Psoas muscle (tissue), 7 donors: ENCODE measurements at regions not wholly inside any gene's neighbourhood (a gene's known extent, or its start where the extent isn't known, plus 50 kb on each side); places are given as distances from the start of the nearest gene placed in this dataset.
A peak's percentile ranks its signal among the peaks of the same experiment; 100 is the strongest.
"Not testable (repeated sequence)": the region's sequence is repeated elsewhere in the genome, so short reads cannot be mapped to it uniquely, and the experiment has no call there.

ENCODE experiments used
- ATAC-seq, 4 donors: fragments of 200-7000 bp; cut with Tn5 transposase; one replicate each; pipeline ENCODE4 v1.9.1; 2020; ENCODE audit warnings: moderate library complexity in 3 of 4, mild to moderate bottlenecking in 2 of 4
- DNase-seq, 2 donors: peaks; one replicate each; pipeline ENCODE4 v3.0.0-alpha.2; 2020
- H3K27ac ChIP-seq: fragments of 200-600 bp; one replicate; pipeline ENCODE4 v1.8.0; 2022
- H3K27me3 ChIP-seq, 3 donors: fragments of 200-600 bp in 1 of 3; one replicate each; pipeline versions ENCODE4 v1.6.1 to v1.8.0; 2013 to 2022; ENCODE audit warnings: low read length in 2 of 3, mild to moderate bottlenecking in 2 of 3, moderate library complexity in 1 of 3; ENCODE audit not compliant: insufficient read depth in 3 of 3
- H3K36me3 ChIP-seq, 2 donors: fragments of 200-600 bp in 1 of 2; one replicate each; pipeline versions ENCODE4 v1.6.1 to v1.8.0; 2013 to 2022; ENCODE audit warnings: low read depth in 1 of 2, mild to moderate bottlenecking in 1 of 2, moderate library complexity in 1 of 2; ENCODE audit not compliant: insufficient read depth in 1 of 2
- H3K4me1 ChIP-seq: fragments of 200-600 bp; one replicate; pipeline ENCODE4 v1.8.0; 2022
- H3K4me3 ChIP-seq: fragments of 200-600 bp; one replicate; pipeline ENCODE4 v1.8.0; 2022; ENCODE audit warnings: mild to moderate bottlenecking
- H3K9me3 ChIP-seq: fragments of 200-600 bp; one replicate; pipeline ENCODE4 v1.8.0; 2022
- CTCF ChIP-seq: fragments of 200-600 bp; IDR thresholded peaks from one replicate; pipeline ENCODE4 v1.8.0; 2022; ENCODE audit warnings: antibody characterized with exemption
- WGBS, 3 donors: extraction: QIAGEN DNeasy Blood & Tissue Kit; methylation state at CpG; one replicate each; pipeline versions ENCODE4 v1.1.6 to v1.1.7; 2013; 5-methylcytosine and 5-hydroxymethylcytosine counted together
- intact Hi-C, 2 donors: fragments of 100-400 bp; cut with DNase I; formaldehyde crosslinking; loops; one replicate each; pipeline versions ENCODE4 v1.11.0 to v1.14.2; 2022
- donor health status: healthy with polysubstance abuse.
- donor health status: DM: no; HTN: no; CAD: no; lungs with moderate emphysema.
- donor health status: Bipolar disorder and iron deficiency.
- donor health status: healthy.
- donor health status: DM: yes; HTN: yes; CAD: no.
- donor health status: DM: no; HTN: no; CAD: no.
- donor health status: DM: yes; HTN: yes; CAD: no.

GRCh38 chr4:121594796-121595526 lies 101.8 kb downstream of the ANXA5 start:
- no peak for TF ChIP-seq CTCF
- 62 to 72% (median 63%) methylated on average over 3 of the region's 3 CpGs for WGBS, 3 donors
- H3K9me3 ChIP-seq: peaks cover 6% of the 10 kb centered on the region
- intact Hi-C loops: loop anchor here in 1 of 2 donors (5.0 kb wide), 1 partner anchor 43 kb away; no protein-coding TSS in a partner anchor
- peak overlapping the region; percentile 15 for H3K27ac ChIP-seq
- DNase-seq: no peak
- no peaks in the 10 kb centered on the region for H3K36me3 ChIP-seq
- peak; percentile 42 to 69 (median 46) for ATAC-seq
- H3K4me1 ChIP-seq: no peaks in the 10 kb centered on the region
- no peak overlapping the region for H3K4me3 ChIP-seq
- no peaks in the 10 kb centered on the region for H3K27me3 ChIP-seq

GRCh38 chr4:121593760-121594159 lies 103.0 kb downstream of the ANXA5 start:
- DNase-seq: no peak
- no peaks in the 10 kb centered on the region for H3K4me1 ChIP-seq
- peaks cover 6% of the 10 kb centered on the region for H3K9me3 ChIP-seq
- no peak for ATAC-seq
- no peaks in the 10 kb centered on the region for H3K36me3 ChIP-seq
- intact Hi-C loops: no loop called here
- H3K4me3 ChIP-seq: no peak overlapping the region
- H3K27ac ChIP-seq: no peak overlapping the region
- H3K27me3 ChIP-seq: no peaks in the 10 kb centered on the region
- no peak for TF ChIP-seq CTCF

GRCh38 chr4:121592257-121592656 lies 104.5 kb downstream of the ANXA5 start:
- DNase-seq, H3K4me3 ChIP-seq, H3K9me3 ChIP-seq, H3K36me3 ChIP-seq, ATAC-seq, H3K27ac ChIP-seq, H3K4me1 ChIP-seq, H3K27me3 ChIP-seq, intact Hi-C loops: not testable (repeated sequence)
- 75 to 91% (median 83%) methylated on average over 2 to 3 of the region's 3 CpGs for WGBS, 3 donors

- WGBS, 3 donors: 17 to 29% (median 26%) methylated on average over 1 of the region's 1 CpG
- intact Hi-C loops: no loop called here
- ATAC-seq (no peak), DNase-seq (no peak)
- no peak for TF ChIP-seq CTCF
- Histone ChIP-seq H3K4me1 (no peaks in the 10 kb centered on the region), H3K27me3 (no peaks in the 10 kb centered on the region), H3K36me3 (no peaks in the 10 kb centered on the region), H3K4me3 (no peak overlapping the region), H3K27ac (no peak overlapping the region), H3K9me3 (no peaks in the 10 kb centered on the region)
Measured at GRCh38 chr4:121584836-121585235, 111.9 kb downstream of the ANXA5 start.

GRCh38 chr4:121583396-121583795 lies 113.4 kb downstream of the ANXA5 start:
- no peak for DNase-seq
- ATAC-seq: no peak
- 78 to 92% (median 82%) methylated on average over 3 of the region's 3 CpGs for WGBS, 3 donors
- Histone ChIP-seq H3K4me3 (no peak overlapping the region), H3K36me3 (no peaks in the 10 kb centered on the region), H3K4me1 (no peaks in the 10 kb centered on the region), H3K27me3 (no peaks in the 10 kb centered on the region), H3K27ac (no peak overlapping the region), H3K9me3 (no peaks in the 10 kb centered on the region)
- intact Hi-C loops: no loop called here
- no peak for TF ChIP-seq CTCF
